ENCODE measurements at regions not wholly inside any gene's neighbourhood (a gene's known extent, or its start where the extent isn't known, plus 50 kb on each side); places are given as distances from the start of the nearest gene placed in this dataset.
A peak's percentile ranks its signal among the peaks of the same experiment; 100 is the strongest.
"Not testable (repeated sequence)": the region's sequence is repeated elsewhere in the genome, so short reads cannot be mapped to it uniquely, and the experiment has no call there.

DNA sequence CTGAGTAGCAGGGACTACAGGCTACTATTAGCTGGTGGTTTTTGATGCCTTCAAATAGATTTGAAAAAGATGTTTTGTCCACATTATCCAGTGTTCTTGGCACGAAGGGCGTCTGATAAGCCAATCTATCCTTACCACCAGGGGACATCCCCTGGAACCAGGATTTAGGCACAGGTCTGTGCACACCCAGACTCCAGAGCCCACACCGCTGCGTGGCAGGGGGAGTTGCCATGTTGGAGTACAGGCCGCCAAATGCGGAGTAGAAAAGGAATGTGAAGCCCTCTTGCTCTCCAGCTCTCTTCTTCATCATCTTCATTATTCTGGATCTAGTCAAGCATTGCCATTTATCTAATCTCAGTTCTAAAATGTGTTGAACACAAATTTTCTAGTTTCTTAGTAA, 54.3 kb downstream of the RNU1-4 start:
- DNase-seq, result not testable (repeated sequence)

DNA sequence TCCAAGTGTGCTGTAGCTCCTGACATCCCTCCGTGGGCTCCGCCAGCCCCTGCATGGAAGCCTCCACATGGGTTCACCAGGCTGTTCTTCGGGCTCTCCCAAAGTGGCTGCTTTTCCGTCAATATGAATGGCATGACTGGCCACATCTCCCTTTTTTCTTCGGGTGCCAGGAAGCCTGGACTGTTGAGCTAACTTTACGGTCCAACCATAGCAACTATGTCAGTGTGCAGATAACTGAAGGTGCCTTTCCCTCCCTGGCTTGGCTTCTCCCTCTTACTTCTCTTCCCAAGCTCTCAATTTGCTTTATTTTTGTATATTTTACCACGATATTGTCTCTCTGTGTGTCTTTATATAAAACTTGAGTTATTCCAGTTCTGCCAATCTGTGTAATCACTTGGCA, 54.8 kb downstream of the RNU1-4 start:
- not testable (repeated sequence) for DNase-seq

DNA sequence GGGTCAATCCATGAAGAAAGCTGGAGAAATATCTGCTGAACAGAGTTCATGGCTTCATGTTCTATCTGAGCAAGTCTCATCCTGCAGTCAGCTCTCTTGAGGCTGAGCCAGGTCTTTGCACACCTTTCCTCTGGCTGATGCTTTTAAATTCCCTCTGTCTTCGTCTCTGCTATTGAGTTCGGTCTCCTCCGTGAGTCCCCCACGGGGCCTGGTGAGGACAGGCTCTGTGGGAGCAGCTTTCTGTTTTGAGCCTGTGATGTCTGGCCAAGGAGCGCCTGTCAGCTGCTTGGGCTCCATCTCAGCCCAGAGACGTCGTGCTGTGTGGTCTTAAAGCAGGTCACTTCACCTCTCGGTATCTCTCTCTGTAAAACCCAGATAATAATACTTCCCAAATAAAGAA, 55.9 kb downstream of the RNU1-4 start:
- not testable (repeated sequence) for DNase-seq

DNA sequence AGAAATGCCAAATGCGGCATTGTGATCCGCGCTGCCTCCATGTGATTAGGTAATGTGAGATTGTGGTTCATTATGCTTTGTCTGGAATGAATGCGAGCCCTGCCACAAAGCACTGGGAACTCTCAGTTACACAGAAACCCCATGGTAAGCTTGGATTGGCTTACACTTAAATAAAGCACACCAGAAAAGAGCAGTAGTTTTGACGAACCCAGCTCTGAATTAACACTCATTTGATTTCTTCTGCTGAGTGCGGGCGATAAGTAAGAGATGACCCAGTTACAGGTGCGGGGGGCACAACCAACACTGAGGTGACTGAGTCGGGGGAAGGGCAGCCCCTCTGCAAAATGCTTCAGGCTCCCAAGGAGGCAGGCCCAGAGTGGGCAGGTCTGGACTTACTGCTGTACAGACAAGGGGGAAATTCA, 56.3 kb downstream of the RNU1-4 start:
- peak in 1 of 56 donors; percentile 8 for DNase-seq

DNA sequence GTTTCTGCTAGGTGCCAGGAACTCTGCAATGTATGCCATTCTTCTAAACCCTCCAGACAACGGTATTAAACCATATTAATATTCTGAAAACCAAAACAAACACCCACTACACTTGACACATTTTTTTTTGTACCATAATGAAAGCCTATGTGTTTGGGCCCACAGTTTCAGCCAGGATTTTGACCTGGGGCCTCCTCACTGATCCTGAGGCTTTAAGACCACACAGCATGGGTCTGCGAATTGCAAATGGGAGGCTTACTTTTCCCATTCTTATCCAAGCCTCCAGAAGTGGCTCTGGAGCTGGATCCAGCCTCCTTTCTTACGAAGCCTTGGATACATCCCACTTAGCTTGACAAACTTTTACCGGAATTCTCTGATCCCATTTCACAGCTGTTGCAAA, 56.7 kb downstream of the RNU1-4 start:
- not testable (repeated sequence) for DNase-seq

DNA sequence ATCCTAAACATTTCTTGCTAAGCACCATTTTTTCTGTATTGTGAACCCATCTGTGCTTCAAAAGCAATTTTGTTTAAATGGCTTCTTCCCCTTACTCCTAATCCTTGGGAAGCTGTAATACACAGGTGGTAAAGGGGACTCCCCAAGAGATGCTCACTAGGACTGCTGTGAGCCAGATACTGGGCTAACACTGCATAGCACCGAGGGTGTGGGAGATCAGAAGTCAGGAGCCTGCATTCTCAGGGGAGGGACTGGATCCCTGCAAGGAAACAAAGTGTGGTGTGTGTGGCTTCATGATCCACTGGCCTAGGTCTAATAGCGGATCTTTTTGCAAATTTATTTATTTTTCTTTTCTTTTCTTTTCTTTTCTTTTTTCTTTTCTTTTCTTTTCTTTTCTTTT, 57.7 kb downstream of the RNU1-4 start:
- not testable (repeated sequence) for DNase-seq

Data from amygdala (tissue), 56 donors.